ENCODE measurements at regions not wholly inside any gene's neighbourhood (a gene's known extent, or its start where the extent isn't known, plus 50 kb on each side); places are given as distances from the start of the nearest gene placed in this dataset.

DNA sequence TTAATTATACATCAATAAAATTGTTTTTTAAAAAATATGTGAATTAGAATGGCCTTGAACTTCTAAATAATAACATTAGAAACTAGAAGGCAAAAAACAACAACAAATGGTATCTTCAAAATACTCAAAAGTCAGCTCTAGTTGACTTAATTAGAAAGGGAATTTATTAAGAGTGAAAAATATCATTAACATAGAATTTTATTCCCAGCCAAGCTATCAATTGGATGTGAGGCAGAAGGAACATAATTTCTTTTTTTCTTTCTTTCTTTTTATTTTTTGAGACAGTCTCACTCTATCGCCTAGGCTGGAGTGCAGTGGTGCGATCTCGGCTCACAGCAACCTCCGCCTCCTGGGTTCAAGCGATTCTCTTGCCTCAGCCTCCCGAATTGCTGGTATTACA lies 51.2 kb upstream of the CAPZB start:
- TF ChIP-seq, protein P1, sequence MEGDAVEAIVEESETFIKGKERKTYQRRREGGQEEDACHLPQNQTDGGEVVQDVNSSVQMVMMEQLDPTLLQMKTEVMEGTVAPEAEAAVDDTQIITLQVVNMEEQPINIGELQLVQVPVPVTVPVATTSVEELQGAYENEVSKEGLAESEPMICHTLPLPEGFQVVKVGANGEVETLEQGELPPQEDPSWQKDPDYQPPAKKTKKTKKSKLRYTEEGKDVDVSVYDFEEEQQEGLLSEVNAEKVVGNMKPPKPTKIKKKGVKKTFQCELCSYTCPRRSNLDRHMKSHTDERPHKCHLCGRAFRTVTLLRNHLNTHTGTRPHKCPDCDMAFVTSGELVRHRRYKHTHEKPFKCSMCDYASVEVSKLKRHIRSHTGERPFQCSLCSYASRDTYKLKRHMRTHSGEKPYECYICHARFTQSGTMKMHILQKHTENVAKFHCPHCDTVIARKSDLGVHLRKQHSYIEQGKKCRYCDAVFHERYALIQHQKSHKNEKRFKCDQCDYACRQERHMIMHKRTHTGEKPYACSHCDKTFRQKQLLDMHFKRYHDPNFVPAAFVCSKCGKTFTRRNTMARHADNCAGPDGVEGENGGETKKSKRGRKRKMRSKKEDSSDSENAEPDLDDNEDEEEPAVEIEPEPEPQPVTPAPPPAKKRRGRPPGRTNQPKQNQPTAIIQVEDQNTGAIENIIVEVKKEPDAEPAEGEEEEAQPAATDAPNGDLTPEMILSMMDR (IDR thresholded peaks at IDR 0.05; ENCODE audit: insufficient read depth, low read length) = no peak
- TF ChIP-seq POLR2AphosphoS5 (IDR thresholded peaks at IDR 0.05; ENCODE audit: low read depth) = no peak
